ENCODE measurements at regions not wholly inside any gene's neighbourhood (a gene's known extent, or its start where the extent isn't known, plus 50 kb on each side); places are given as distances from the start of the nearest gene placed in this dataset.

- no peak for DNase-seq (ENCODE audit: low read depth)
- no peak overlapping the region for H3K4me3 ChIP-seq (ENCODE audit: low read depth, low read length)
- no peak for TF ChIP-seq CTCF (IDR thresholded peaks at IDR 0.05; ENCODE audit: insufficient read depth, low read depth, low read length)
- POLR2A ChIA-PET: no interaction called here
- H3K27me3 ChIP-seq (ENCODE audit: control insufficient read depth, insufficient read depth, low read length): no peaks in the 10 kb centered on the region
- no peaks in the 10 kb centered on the region for H3K36me3 ChIP-seq (ENCODE audit: control insufficient read depth, insufficient read depth, low read length)
- CTCF ChIA-PET: interaction anchor here (0.6 to 1.0 kb wide), 2 partner anchors 10 to 70 kb away, joined by 3 to 5 read pairs; no protein-coding TSS in a partner anchor
Observed at GRCh38 chr14:58769771-58770170, 132.0 kb downstream of the DACT1 start.

- POLR2A ChIA-PET: no interaction called here
- TF ChIP-seq CTCF (IDR thresholded peaks at IDR 0.05; ENCODE audit: insufficient read depth, low read depth, low read length): no peak
- Histone ChIP-seq H3K27me3 (ENCODE audit: control insufficient read depth, insufficient read depth, low read length) (no peaks in the 10 kb centered on the region), H3K4me3 (ENCODE audit: low read depth, low read length) (no peak overlapping the region), H3K36me3 (ENCODE audit: control insufficient read depth, insufficient read depth, low read length) (no peaks in the 10 kb centered on the region)
- no peak for DNase-seq (ENCODE audit: low read depth)
- CTCF ChIA-PET: interaction anchor here (1.0 kb wide), 1 partner anchor 9 kb away, joined by 3 read pairs; no protein-coding TSS in a partner anchor
Observed at GRCh38 chr14:58770491-58770982, 132.8 kb downstream of the DACT1 start.

GRCh38 chr14:58771016-58771415 lies 133.3 kb downstream of the DACT1 start:
- Histone ChIP-seq H3K27me3 (ENCODE audit: control insufficient read depth, insufficient read depth, low read length) (no peaks in the 10 kb centered on the region), H3K36me3 (ENCODE audit: control insufficient read depth, insufficient read depth, low read length) (no peaks in the 10 kb centered on the region), H3K4me3 (ENCODE audit: low read depth, low read length) (no peak overlapping the region)
- DNase-seq (ENCODE audit: low read depth): no peak
- no peak for TF ChIP-seq CTCF (IDR thresholded peaks at IDR 0.05; ENCODE audit: insufficient read depth, low read depth, low read length)
- POLR2A ChIA-PET: no interaction called here
- CTCF ChIA-PET: no interaction called here

- no peak for TF ChIP-seq CTCF (IDR thresholded peaks at IDR 0.05; ENCODE audit: insufficient read depth, low read depth, low read length)
- no peaks in the 10 kb centered on the region for H3K36me3 ChIP-seq (ENCODE audit: control insufficient read depth, insufficient read depth, low read length)
- H3K4me3 ChIP-seq (ENCODE audit: low read depth, low read length): no peak overlapping the region
- H3K27me3 ChIP-seq (ENCODE audit: control insufficient read depth, insufficient read depth, low read length): no peaks in the 10 kb centered on the region
- ChIA-PET POLR2A (no interaction called here), CTCF (no interaction called here)
- no peak for DNase-seq (ENCODE audit: low read depth)
Observed at GRCh38 chr14:58772116-58772515, 134.4 kb downstream of the DACT1 start.

GRCh38 chr14:58772794-58773620 lies 135.2 kb downstream of the DACT1 start:
- ChIA-PET CTCF (interaction anchor here (0.8 to 1.0 kb wide), 2 partner anchors 29 to 32 kb away, joined by 3 read pairs; no protein-coding TSS in a partner anchor), POLR2A (no interaction called here)
- Histone ChIP-seq H3K27me3 (ENCODE audit: control insufficient read depth, insufficient read depth, low read length) (no peaks in the 10 kb centered on the region), H3K36me3 (ENCODE audit: control insufficient read depth, insufficient read depth, low read length) (no peaks in the 10 kb centered on the region), H3K4me3 (ENCODE audit: low read depth, low read length) (no peak overlapping the region)
- DNase-seq (ENCODE audit: low read depth): no peak
- TF ChIP-seq CTCF (IDR thresholded peaks at IDR 0.05; ENCODE audit: insufficient read depth, low read depth, low read length): no peak

Data from BJ (cell line).